ENCODE measurements at regions not wholly inside any gene's neighbourhood (a gene's known extent, or its start where the extent isn't known, plus 50 kb on each side); places are given as distances from the start of the nearest gene placed in this dataset.

- no peak for TF ChIP-seq CTCF (IDR thresholded peaks at IDR 0.05; ENCODE audit: low read depth, low read length)
- DNase-seq (ENCODE audit: extremely low read depth, low read depth) = no peak
Observed at GRCh38 chr14:58815161-58815701, 177.5 kb downstream of the DACT1 start.

- TF ChIP-seq CTCF (IDR thresholded peaks at IDR 0.05; ENCODE audit: low read depth, low read length) = no peak
- no peak for DNase-seq (ENCODE audit: extremely low read depth, low read depth)
Observed at GRCh38 chr14:58815794-58816193, 178.0 kb downstream of the DACT1 start.

- no peak for DNase-seq (ENCODE audit: extremely low read depth, low read depth)
- TF ChIP-seq CTCF (IDR thresholded peaks at IDR 0.05; ENCODE audit: low read depth, low read length) = no peak
Observed at GRCh38 chr14:58816416-58817115, 178.8 kb downstream of the DACT1 start.

- no peak for TF ChIP-seq CTCF (IDR thresholded peaks at IDR 0.05; ENCODE audit: low read depth, low read length)
- no peak for DNase-seq (ENCODE audit: extremely low read depth, low read depth)
Observed at GRCh38 chr14:58817846-58818245, 180.1 kb downstream of the DACT1 start.

- no peak for DNase-seq (ENCODE audit: extremely low read depth, low read depth)
- TF ChIP-seq CTCF (IDR thresholded peaks at IDR 0.05; ENCODE audit: low read depth, low read length) = no peak
Observed at GRCh38 chr14:58820032-58820431, 182.3 kb downstream of the DACT1 start.

- TF ChIP-seq CTCF (IDR thresholded peaks at IDR 0.05; ENCODE audit: low read depth, low read length) = no peak
- DNase-seq (ENCODE audit: extremely low read depth, low read depth) = no peak
Observed at GRCh38 chr14:58821421-58821820, 183.7 kb downstream of the DACT1 start.

- no peak for TF ChIP-seq CTCF (IDR thresholded peaks at IDR 0.05; ENCODE audit: low read depth, low read length)
- no peak for DNase-seq (ENCODE audit: extremely low read depth, low read depth)
Observed at GRCh38 chr14:58822856-58823255, 185.1 kb downstream of the DACT1 start.
